GM23338 (cell line): ENCODE measurements at regions not wholly inside any gene's neighbourhood (a gene's known extent, or its start where the extent isn't known, plus 50 kb on each side); places are given as distances from the start of the nearest gene placed in this dataset.
"Not testable (repeated sequence)": the region's sequence is repeated elsewhere in the genome, so short reads cannot be mapped to it uniquely, and the experiment has no call there.

Experiments used
- ATAC-seq: fragments of 200-7000 bp; cut with Tn5 transposase; 3 replicates; pipeline ENCODE4 v1.9.1; 2020
- DNase-seq: peaks from one replicate; pipeline ENCODE4 v3.0.0-alpha.2; 2015; ENCODE audit warnings: low spot score
- H2AFZ ChIP-seq: fragments of 200-600 bp; sonication (generic); 2 replicates; pipeline ENCODE4 v1.8.0; 2016; ENCODE audit warnings: antibody characterized with exemption, mild to moderate bottlenecking, moderate library complexity
- H3F3A ChIP-seq: fragments of 200-600 bp; sonication (generic); replicated peaks from 2 replicates; pipeline ENCODE4 v1.8.0; 2017; ENCODE audit warnings: antibody characterized with exemption, mixed run types, low read depth
- H3K27ac ChIP-seq: fragments of 200-600 bp; sonication (generic); 2 replicates; pipeline ENCODE4 v1.6.1; 2016; ENCODE audit warnings: low read depth
- H3K27me3 ChIP-seq: fragments of 200-600 bp; sonication (generic); 2 replicates; pipeline ENCODE4 v1.8.0; 2016; ENCODE audit warnings: mild to moderate bottlenecking, mixed run types, moderate library complexity; ENCODE audit not compliant: insufficient read depth
- H3K36me3 ChIP-seq: fragments of 200-600 bp; sonication (generic); 2 replicates; pipeline ENCODE4 v1.8.0; 2016; ENCODE audit warnings: mild to moderate bottlenecking; ENCODE audit not compliant: insufficient read depth
- H3K4me1 ChIP-seq: fragments of 200-600 bp; sonication (generic); 2 replicates; pipeline ENCODE4 v1.8.0; 2016; ENCODE audit warnings: mild to moderate bottlenecking, moderate library complexity; ENCODE audit not compliant: insufficient read depth
- H3K4me2 ChIP-seq: fragments of 200-600 bp; sonication (generic); 2 replicates; pipeline ENCODE4 v1.7.1; 2017; ENCODE audit warnings: mixed run types
- H3K4me3 ChIP-seq: fragments of 200-600 bp; sonication (generic); 2 replicates; pipeline ENCODE4 v1.6.1; 2016; ENCODE audit warnings: mixed run types
- H3K79me2 ChIP-seq: fragments of 200-600 bp; sonication (generic); replicated peaks from 2 replicates; pipeline ENCODE4 v1.8.0; 2017; ENCODE audit warnings: mild to moderate bottlenecking; ENCODE audit not compliant: insufficient read depth
- H3K9me2 ChIP-seq: fragments of 200-600 bp; sonication (generic); 2 replicates; pipeline ENCODE4 v1.8.0; 2017; ENCODE audit not compliant: insufficient read depth
- H4K20me1 ChIP-seq: fragments of 200-600 bp; sonication (generic); replicated peaks from 2 replicates; pipeline ENCODE4 v1.8.0; 2017; ENCODE audit warnings: mild to moderate bottlenecking; ENCODE audit not compliant: insufficient read depth
- H3K27ac Mint-ChIP-seq: 2 replicates; pipeline ENCODE4 v1.8.0; 2020; ENCODE audit warnings: inconsistent platforms, mild to moderate bottlenecking, moderate library complexity, mixed read lengths
- H3K27me3 Mint-ChIP-seq: 3 replicates; pipeline ENCODE4 v1.8.0; 2022; ENCODE audit warnings: low read depth, mild to moderate bottlenecking, moderate library complexity, mixed read lengths, inconsistent platforms; ENCODE audit not compliant: insufficient read depth, poor library complexity
- H3K36me3 Mint-ChIP-seq: 3 replicates; pipeline ENCODE4 v1.8.0; 2021; ENCODE audit warnings: low read depth, mild to moderate bottlenecking, inconsistent platforms, moderate library complexity, mixed read lengths
- H3K4me1 Mint-ChIP-seq: 3 replicates; pipeline ENCODE4 v1.8.0; 2020; ENCODE audit warnings: mild to moderate bottlenecking, inconsistent platforms, mixed read lengths
- H3K4me3 Mint-ChIP-seq: 3 replicates; pipeline ENCODE4 v1.8.0; 2021; ENCODE audit warnings: moderate library complexity, mild to moderate bottlenecking, inconsistent platforms, mixed read lengths
- H3K9me3 Mint-ChIP-seq: 3 replicates; pipeline ENCODE4 v1.8.0; 2020; ENCODE audit warnings: moderate library complexity, mild to moderate bottlenecking, inconsistent platforms, mixed read lengths
- EZH2phosphoT487 ChIP-seq: fragments of 200-600 bp; sonication (generic); IDR thresholded peaks from one replicate; pipeline ENCODE4 v1.8.1; 2018; ENCODE audit warnings: antibody characterized with exemption; ENCODE audit not compliant: unreplicated experiment
- TF ChIP-seq, protein P1 (sequence below): fragments of 250-450 bp; sonication (Bioruptor Pico); IDR thresholded peaks from 2 replicates; pipeline ENCODE4 v1.5.0; 2020; ENCODE audit warnings: mild to moderate bottlenecking, moderate library complexity
- TF ChIP-seq, protein P2 (sequence below): IDR thresholded peaks from 2 replicates; pipeline ENCODE4 v1.6.1; 2016; ENCODE audit warnings: antibody characterized with exemption

DNA sequence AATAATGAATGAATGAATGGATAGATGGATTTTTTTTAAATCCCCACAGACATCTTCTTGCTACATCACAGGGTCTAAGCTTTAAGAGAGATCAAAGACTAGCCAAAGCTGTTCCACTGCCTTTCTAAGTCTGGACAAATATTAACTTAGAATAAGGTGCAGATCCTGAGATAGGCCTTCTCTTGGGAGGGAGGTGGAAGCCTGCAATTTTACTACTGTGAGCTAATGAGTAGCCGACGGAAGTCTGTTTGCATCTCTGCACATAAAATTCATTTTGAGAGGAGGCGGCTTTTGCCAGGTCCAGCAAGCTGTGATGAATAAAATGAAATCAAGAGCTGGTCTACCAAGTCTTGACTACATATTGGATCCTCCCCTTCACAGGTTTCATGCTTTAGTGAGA, 484.9 kb downstream of the TMEM38B start (continued):
- TF ChIP-seq, protein P1, sequence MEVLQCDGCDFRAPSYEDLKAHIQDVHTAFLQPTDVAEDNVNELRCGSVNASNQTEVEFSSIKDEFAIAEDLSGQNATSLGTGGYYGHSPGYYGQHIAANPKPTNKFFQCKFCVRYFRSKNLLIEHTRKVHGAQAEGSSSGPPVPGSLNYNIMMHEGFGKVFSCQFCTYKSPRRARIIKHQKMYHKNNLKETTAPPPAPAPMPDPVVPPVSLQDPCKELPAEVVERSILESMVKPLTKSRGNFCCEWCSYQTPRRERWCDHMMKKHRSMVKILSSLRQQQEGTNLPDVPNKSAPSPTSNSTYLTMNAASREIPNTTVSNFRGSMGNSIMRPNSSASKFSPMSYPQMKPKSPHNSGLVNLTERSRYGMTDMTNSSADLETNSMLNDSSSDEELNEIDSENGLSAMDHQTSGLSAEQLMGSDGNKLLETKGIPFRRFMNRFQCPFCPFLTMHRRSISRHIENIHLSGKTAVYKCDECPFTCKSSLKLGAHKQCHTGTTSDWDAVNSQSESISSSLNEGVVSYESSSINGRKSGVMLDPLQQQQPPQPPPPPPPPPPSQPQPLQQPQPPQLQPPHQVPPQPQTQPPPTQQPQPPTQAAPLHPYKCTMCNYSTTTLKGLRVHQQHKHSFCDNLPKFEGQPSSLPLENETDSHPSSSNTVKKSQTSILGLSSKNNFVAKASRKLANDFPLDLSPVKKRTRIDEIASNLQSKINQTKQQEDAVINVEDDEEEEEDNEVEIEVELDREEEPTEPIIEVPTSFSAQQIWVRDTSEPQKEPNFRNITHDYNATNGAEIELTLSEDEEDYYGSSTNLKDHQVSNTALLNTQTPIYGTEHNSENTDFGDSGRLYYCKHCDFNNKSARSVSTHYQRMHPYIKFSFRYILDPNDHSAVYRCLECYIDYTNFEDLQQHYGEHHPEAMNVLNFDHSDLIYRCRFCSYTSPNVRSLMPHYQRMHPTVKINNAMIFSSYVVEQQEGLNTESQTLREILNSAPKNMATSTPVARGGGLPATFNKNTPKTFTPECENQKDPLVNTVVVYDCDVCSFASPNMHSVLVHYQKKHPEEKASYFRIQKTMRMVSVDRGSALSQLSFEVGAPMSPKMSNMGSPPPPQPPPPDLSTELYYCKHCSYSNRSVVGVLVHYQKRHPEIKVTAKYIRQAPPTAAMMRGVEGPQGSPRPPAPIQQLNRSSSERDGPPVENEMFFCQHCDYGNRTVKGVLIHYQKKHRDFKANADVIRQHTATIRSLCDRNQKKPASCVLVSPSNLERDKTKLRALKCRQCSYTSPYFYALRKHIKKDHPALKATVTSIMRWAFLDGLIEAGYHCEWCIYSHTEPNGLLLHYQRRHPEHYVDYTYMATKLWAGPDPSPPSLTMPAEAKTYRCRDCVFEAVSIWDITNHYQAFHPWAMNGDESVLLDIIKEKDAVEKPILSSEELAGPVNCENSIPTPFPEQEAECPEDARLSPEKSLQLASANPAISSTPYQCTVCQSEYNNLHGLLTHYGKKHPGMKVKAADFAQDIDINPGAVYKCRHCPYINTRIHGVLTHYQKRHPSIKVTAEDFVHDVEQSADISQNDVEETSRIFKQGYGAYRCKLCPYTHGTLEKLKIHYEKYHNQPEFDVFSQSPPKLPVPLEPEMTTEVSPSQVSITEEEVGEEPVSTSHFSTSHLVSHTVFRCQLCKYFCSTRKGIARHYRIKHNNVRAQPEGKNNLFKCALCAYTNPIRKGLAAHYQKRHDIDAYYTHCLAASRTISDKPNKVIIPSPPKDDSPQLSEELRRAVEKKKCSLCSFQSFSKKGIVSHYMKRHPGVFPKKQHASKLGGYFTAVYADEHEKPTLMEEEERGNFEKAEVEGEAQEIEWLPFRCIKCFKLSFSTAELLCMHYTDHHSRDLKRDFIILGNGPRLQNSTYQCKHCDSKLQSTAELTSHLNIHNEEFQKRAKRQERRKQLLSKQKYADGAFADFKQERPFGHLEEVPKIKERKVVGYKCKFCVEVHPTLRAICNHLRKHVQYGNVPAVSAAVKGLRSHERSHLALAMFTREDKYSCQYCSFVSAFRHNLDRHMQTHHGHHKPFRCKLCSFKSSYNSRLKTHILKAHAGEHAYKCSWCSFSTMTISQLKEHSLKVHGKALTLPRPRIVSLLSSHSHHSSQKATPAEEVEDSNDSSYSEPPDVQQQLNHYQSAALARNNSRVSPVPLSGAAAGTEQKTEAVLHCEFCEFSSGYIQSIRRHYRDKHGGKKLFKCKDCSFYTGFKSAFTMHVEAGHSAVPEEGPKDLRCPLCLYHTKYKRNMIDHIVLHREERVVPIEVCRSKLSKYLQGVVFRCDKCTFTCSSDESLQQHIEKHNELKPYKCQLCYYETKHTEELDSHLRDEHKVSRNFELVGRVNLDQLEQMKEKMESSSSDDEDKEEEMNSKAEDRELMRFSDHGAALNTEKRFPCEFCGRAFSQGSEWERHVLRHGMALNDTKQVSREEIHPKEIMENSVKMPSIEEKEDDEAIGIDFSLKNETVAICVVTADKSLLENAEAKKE (CRISPR knock-in tag) = no peak
- no peak for TF ChIP-seq EZH2phosphoT487
- TF ChIP-seq, protein P2, sequence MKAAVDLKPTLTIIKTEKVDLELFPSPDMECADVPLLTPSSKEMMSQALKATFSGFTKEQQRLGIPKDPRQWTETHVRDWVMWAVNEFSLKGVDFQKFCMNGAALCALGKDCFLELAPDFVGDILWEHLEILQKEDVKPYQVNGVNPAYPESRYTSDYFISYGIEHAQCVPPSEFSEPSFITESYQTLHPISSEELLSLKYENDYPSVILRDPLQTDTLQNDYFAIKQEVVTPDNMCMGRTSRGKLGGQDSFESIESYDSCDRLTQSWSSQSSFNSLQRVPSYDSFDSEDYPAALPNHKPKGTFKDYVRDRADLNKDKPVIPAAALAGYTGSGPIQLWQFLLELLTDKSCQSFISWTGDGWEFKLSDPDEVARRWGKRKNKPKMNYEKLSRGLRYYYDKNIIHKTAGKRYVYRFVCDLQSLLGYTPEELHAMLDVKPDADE = no peak

DNA sequence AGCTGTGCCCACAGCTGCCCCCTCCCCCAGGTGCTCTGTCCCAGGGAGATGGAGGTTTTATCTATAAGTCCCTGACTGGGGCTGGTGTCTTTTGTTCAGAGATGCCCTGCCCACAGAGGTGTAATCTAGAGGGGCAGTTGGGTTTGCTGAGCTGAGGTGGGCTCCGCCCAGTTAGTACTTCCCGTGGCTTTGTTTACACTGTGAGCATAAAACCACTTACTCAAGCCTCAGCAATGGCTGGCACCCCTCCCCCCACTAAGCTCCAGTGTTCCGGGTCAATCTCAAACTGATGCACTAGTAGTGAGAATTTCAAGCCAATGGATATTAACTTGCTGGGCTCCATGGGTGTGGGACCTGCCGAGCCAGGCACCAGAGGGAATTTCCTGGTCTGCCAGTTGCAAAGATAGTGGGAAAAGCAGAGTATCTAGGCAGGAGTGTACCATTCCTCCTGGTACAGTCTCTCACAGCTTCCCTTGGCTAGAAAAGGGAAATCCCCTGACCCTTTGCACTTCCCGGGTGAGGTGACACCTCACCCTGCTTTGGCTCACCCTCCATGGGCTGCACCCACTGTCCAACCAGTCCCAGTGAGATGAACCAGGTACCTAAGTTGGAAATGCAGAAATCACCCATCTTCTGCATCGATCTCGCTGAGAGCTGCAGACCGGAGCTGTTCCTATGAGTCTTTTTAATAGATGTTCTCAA, 509.6 kb downstream of the TMEM38B start:
- not testable (repeated sequence) for H3K9me2 ChIP-seq, H3K9me3 Mint-ChIP-seq, DNase-seq, H3K27me3 Mint-ChIP-seq, H3K27me3 ChIP-seq, H3K36me3 ChIP-seq, H3K27ac Mint-ChIP-seq, H3K36me3 Mint-ChIP-seq, H3K4me3 Mint-ChIP-seq, H3K4me3 ChIP-seq, H3K79me2 ChIP-seq, H3K4me2 ChIP-seq, H3F3A ChIP-seq, H4K20me1 ChIP-seq, H3K27ac ChIP-seq, H3K4me1 Mint-ChIP-seq, H3K4me1 ChIP-seq, ATAC-seq
- peak overlapping the region; percentile 82; the same call in 1 of the 2 replicates for H2AFZ ChIP-seq
